Activated naive CD8-positive, alpha-beta T cell treated with anti-CD3 and anti-CD28 coated beads, Interleukin-2, amount 50 U/mL, for 24 hours (primary cell): ENCODE measurements at regions not wholly inside any gene's neighbourhood (a gene's known extent, or its start where the extent isn't known, plus 50 kb on each side); places are given as distances from the start of the nearest gene placed in this dataset.

Experiments used
- ATAC-seq: fragments of 150-1000 bp; cut with Tn5 transposase; one replicate; pipeline ENCODE4 v1.10.0; 2021
- DNase-seq: peaks from one replicate; pipeline ENCODE4 v3.0.0; 2021
- H3K27ac Mint-ChIP-seq: one replicate; pipeline ENCODE4 v1.8.0; 2021; ENCODE audit warnings: mild to moderate bottlenecking, mixed read lengths
- H3K27me3 Mint-ChIP-seq: one replicate; pipeline ENCODE4 v1.8.0; 2021; ENCODE audit warnings: mixed read lengths
- H3K36me3 Mint-ChIP-seq: one replicate; pipeline ENCODE4 v1.8.0; 2021; ENCODE audit warnings: low read depth, mixed read lengths
- H3K4me1 Mint-ChIP-seq: one replicate; pipeline ENCODE4 v1.8.0; 2021; ENCODE audit warnings: mixed read lengths
- H3K4me3 Mint-ChIP-seq: one replicate; pipeline ENCODE4 v1.8.0; 2021; ENCODE audit warnings: mild to moderate bottlenecking, moderate library complexity, mixed read lengths
- H3K9me3 Mint-ChIP-seq: one replicate; pipeline ENCODE4 v1.8.0; 2021; ENCODE audit warnings: mixed read lengths

- H3K36me3 Mint-ChIP-seq, result no peaks in the 10 kb centered on the region
Observed at GRCh38 chr12:123085730-123086487, 65.0 kb downstream of the PITPNM2 start.

GRCh38 chr12:123085066-123085465 lies 65.8 kb downstream of the PITPNM2 start:
- Mint-ChIP-seq H3K9me3 (no peaks in the 10 kb centered on the region), H3K27ac (no peak overlapping the region), H3K27me3 (no peaks in the 10 kb centered on the region), H3K36me3 (no peaks in the 10 kb centered on the region), H3K4me1 (peaks cover 32% of the 10 kb centered on the region), H3K4me3 (no peak overlapping the region)
- DNase-seq, result no peak
- no peak for ATAC-seq

More at GRCh38 chr12:123085730-123086487, 65.0 kb downstream of the PITPNM2 start:
- H3K4me3 Mint-ChIP-seq, result no peak overlapping the region
- no peaks in the 10 kb centered on the region for H3K27me3 Mint-ChIP-seq
- H3K9me3 Mint-ChIP-seq, result no peaks in the 10 kb centered on the region
- no peak overlapping the region for H3K27ac Mint-ChIP-seq
- H3K4me1 Mint-ChIP-seq, result peaks cover 37% of the 10 kb centered on the region
- ATAC-seq (peak; percentile 57), DNase-seq (no peak)

- DNase-seq (no peak), ATAC-seq (no peak)
- H3K4me1 Mint-ChIP-seq, result peaks cover 25% of the 10 kb centered on the region
- no peaks in the 10 kb centered on the region for H3K27me3 Mint-ChIP-seq
- H3K27ac Mint-ChIP-seq, result no peak overlapping the region
- no peaks in the 10 kb centered on the region for H3K9me3 Mint-ChIP-seq
- H3K36me3 Mint-ChIP-seq, result no peaks in the 10 kb centered on the region
- H3K4me3 Mint-ChIP-seq, result no peak overlapping the region
Observed at GRCh38 chr12:123083661-123084571, 67.0 kb downstream of the PITPNM2 start.

- Mint-ChIP-seq H3K4me1 (peaks cover 43% of the 10 kb centered on the region), H3K4me3 (no peak overlapping the region), H3K36me3 (no peaks in the 10 kb centered on the region), H3K27ac (no peak overlapping the region), H3K27me3 (no peaks in the 10 kb centered on the region), H3K9me3 (no peaks in the 10 kb centered on the region)
- DNase-seq (no peak), ATAC-seq (no peak)
Observed at GRCh38 chr12:123080634-123081033, 70.3 kb downstream of the PITPNM2 start.

- peaks cover 57% of the 10 kb centered on the region for H3K4me1 Mint-ChIP-seq
- DNase-seq (no peak), ATAC-seq (no peak)
- no peaks in the 10 kb centered on the region for H3K36me3 Mint-ChIP-seq
- H3K4me3 Mint-ChIP-seq, result no peak overlapping the region
- no peaks in the 10 kb centered on the region for H3K9me3 Mint-ChIP-seq
- H3K27ac Mint-ChIP-seq, result no peak overlapping the region
- H3K27me3 Mint-ChIP-seq, result no peaks in the 10 kb centered on the region
Observed at GRCh38 chr12:123078531-123079155, 72.2 kb downstream of the PITPNM2 start.

GRCh38 chr12:123078120-123078465 lies 72.8 kb downstream of the PITPNM2 start:
- ATAC-seq (no peak), DNase-seq (no peak)
- Mint-ChIP-seq H3K4me1 (peaks cover 59% of the 10 kb centered on the region), H3K4me3 (no peak overlapping the region), H3K9me3 (no peaks in the 10 kb centered on the region), H3K36me3 (peaks cover 1% of the 10 kb centered on the region), H3K27me3 (no peaks in the 10 kb centered on the region), H3K27ac (no peak overlapping the region)

- DNase-seq, result no peak
- Mint-ChIP-seq H3K9me3 (no peaks in the 10 kb centered on the region), H3K27ac (peak overlapping the region; percentile 93), H3K4me3 (peak overlapping the region; percentile 81), H3K27me3 (no peaks in the 10 kb centered on the region), H3K4me1 (peaks cover 58% of the 10 kb centered on the region), H3K36me3 (peaks cover 1% of the 10 kb centered on the region)
- ATAC-seq, result no peak
Observed at GRCh38 chr12:123077298-123078119, 73.4 kb downstream of the PITPNM2 start.

- H3K9me3 Mint-ChIP-seq, result no peaks in the 10 kb centered on the region
- H3K27me3 Mint-ChIP-seq, result no peaks in the 10 kb centered on the region
- ATAC-seq (peak; percentile 87), DNase-seq (peak; percentile 56)
- peaks cover 61% of the 10 kb centered on the region for H3K4me1 Mint-ChIP-seq
- peak overlapping the region; percentile 81 for H3K4me3 Mint-ChIP-seq
- H3K36me3 Mint-ChIP-seq, result peaks cover 1% of the 10 kb centered on the region
- H3K27ac Mint-ChIP-seq, result peak overlapping the region; percentile 93
Observed at GRCh38 chr12:123076604-123077297, 74.1 kb downstream of the PITPNM2 start.

GRCh38 chr12:123075646-123076171 lies 75.2 kb downstream of the PITPNM2 start:
- DNase-seq, result peak; percentile 72
- Mint-ChIP-seq H3K4me1 (peaks cover 69% of the 10 kb centered on the region), H3K4me3 (peak overlapping the region; percentile 81), H3K27me3 (no peaks in the 10 kb centered on the region), H3K9me3 (no peaks in the 10 kb centered on the region), H3K27ac (peak overlapping the region; percentile 93), H3K36me3 (peaks cover 1% of the 10 kb centered on the region)
- ATAC-seq, result peak; percentile 83

GRCh38 chr12:123075087-123075645 lies 75.7 kb downstream of the PITPNM2 start:
- H3K27me3 Mint-ChIP-seq, result no peaks in the 10 kb centered on the region
- peak overlapping the region; percentile 93 for H3K27ac Mint-ChIP-seq
- peak overlapping the region; percentile 81 for H3K4me3 Mint-ChIP-seq
- peaks cover 73% of the 10 kb centered on the region for H3K4me1 Mint-ChIP-seq
- no peaks in the 10 kb centered on the region for H3K9me3 Mint-ChIP-seq
- ATAC-seq (no peak), DNase-seq (no peak)
- H3K36me3 Mint-ChIP-seq, result peaks cover 1% of the 10 kb centered on the region

- Mint-ChIP-seq H3K9me3 (no peaks in the 10 kb centered on the region), H3K27ac (peak overlapping the region; percentile 38), H3K27me3 (no peaks in the 10 kb centered on the region), H3K36me3 (peaks cover 1% of the 10 kb centered on the region), H3K4me3 (peak overlapping the region; percentile 81), H3K4me1 (peaks cover 76% of the 10 kb centered on the region)
- ATAC-seq (no peak), DNase-seq (no peak)
Observed at GRCh38 chr12:123073962-123074801, 76.7 kb downstream of the PITPNM2 start.

- no peak overlapping the region for H3K4me3 Mint-ChIP-seq
- peaks cover 1% of the 10 kb centered on the region for H3K36me3 Mint-ChIP-seq
- peaks cover 69% of the 10 kb centered on the region for H3K4me1 Mint-ChIP-seq
- ATAC-seq (no peak), DNase-seq (no peak)
- no peaks in the 10 kb centered on the region for H3K27me3 Mint-ChIP-seq
- peak overlapping the region; percentile 55 for H3K27ac Mint-ChIP-seq
- H3K9me3 Mint-ChIP-seq, result no peaks in the 10 kb centered on the region
Observed at GRCh38 chr12:123073292-123073691, 77.6 kb downstream of the PITPNM2 start.
